NCI-H146 (cell line): ENCODE measurements at regions not wholly inside any gene's neighbourhood (a gene's known extent, or its start where the extent isn't known, plus 50 kb on each side); places are given as distances from the start of the nearest gene placed in this dataset.
"Not testable (repeated sequence)": the region's sequence is repeated elsewhere in the genome, so short reads cannot be mapped to it uniquely, and the experiment has no call there.

Source experiments
- DNase-seq: peaks from one replicate; lab custom pipeline; 2025; lab: John Stamatoyannopoulos, UW

DNA sequence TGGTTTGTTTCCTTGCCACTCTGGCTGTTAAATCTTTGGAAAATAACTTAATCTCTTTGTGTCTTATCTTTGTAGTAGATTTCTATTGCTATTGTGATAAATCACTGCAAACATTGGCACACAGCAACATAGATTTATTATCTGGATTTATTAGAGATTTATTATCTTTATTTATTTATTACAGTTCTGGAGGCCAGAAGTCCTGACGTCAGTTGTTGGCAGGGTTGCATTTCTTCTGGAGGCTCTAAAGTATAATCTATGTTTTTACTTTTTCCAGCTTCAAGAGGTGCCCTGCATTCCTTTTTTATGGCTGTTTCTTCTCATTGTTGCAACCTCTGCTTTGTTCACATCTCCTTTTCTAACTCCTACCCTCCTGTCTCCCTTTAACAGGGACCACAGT lies 542.8 kb downstream of the GRXCR1 start:
- no peak for DNase-seq

DNA sequence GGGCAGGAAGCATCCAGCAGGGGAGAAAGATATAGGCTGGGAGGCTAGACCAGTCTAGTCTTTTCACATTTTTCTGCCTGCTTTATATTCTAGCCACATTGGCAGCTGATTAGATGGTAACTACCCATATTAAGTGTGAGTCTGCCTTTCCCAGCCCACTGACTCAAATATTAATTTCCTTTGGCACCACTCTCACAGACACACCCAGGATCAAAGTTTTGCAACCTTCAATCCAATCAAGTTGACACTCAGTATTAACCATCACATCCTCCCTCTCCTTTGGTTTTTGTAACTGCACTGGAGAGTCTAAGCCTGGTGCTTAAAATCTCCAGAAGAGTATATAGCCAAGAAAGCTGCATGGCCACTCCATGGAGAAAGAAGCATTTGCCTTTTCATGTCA lies 560.4 kb downstream of the GRXCR1 start:
- DNase-seq: no peak

DNA sequence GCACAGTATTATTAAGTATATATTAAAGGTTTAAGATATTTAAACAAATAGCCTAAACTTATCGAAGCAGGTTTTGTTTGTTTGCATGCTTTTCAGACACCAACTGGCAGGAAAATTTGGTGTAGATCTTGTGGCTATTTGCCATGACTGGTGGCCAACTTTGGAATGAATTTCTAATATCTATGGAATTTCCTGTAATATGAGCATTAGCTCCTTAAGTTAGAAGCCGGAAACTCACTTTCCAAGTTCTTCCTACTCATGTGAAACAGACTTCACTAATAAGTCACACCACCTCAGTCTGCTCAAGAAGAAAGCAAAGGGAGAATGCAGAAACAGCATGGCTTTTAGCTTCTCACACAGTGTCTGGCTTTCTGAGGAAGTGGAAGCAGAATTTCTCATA lies 563.9 kb downstream of the GRXCR1 start:
- no peak for DNase-seq

DNA sequence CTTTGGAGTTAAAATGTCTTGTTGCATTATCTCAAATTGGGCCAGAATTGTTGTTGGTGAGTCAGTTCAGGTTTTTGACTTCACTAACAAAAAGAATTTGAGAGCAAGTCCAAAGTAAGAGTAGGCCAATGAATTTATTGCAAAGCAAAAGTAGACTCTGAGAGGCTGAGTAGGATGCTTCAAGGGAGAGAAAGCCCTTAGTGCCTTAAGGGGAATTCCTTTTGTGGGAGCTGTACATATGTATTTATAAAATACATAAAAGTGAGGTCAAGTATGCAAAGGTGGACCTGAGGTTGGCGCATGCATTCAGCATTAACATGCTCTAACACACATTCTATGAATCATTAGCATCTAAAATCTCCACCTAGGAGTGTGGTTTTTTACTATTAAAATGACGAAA lies 565.4 kb downstream of the GRXCR1 start:
- no peak for DNase-seq

DNA sequence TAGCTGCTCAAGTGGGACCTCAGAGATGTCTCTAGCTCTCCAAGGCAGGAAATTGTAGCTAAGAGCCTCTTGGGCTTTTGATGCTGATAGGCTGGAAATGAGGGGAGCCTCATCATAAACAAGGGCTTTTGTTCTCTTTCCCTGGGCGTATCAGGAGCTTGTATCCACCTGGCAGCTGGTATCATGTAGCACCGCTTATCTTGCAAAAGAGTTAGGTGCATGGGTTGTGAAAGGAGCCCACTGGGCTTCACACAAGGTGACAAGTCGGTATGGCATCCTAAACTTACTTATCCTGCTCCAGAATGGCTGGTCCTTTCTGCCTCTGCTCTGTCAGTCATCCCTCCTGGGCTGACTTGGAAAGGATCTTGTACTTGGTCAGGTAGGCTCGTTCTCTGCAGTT lies 565.8 kb downstream of the GRXCR1 start:
- DNase-seq: no peak

DNA sequence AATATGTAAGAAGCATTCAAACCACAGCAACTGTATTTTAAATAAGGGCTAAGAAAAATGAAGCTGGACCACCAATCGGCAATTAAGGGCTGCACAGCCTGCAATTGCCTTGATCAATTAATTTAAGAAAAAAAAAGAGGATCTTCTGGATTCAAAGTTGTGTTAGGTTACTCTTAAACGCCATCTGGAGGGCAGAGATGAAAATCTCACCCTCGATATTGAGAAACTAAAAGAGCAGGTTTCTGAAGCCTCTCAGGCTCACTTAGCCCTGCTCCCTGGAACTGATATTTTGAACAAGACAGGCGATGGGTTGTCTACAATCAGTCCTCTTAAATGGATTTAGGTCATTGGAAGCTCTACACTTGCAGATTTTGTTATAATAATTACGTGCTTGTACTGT lies 579.4 kb downstream of the GRXCR1 start:
- DNase-seq: no peak

DNA sequence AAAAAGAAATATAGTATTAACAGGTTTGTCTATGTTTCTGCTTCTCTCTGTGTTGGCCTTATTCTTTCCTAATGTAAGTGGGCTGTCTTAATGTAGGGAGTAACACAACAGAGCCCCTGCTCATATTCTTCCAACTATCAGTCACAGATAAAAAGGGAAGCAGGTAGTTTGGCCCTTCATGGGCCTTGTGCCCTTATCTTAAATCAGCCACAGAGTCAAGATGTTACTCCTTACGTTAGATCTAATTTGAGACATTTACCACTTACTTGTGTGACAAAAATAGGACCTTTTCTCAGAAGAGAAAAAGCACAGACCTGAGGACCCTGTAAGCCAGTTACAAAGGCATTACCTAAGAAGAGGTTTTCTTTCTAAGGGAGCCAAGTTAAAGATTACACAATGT lies 589.0 kb downstream of the GRXCR1 start:
- no peak for DNase-seq

DNA sequence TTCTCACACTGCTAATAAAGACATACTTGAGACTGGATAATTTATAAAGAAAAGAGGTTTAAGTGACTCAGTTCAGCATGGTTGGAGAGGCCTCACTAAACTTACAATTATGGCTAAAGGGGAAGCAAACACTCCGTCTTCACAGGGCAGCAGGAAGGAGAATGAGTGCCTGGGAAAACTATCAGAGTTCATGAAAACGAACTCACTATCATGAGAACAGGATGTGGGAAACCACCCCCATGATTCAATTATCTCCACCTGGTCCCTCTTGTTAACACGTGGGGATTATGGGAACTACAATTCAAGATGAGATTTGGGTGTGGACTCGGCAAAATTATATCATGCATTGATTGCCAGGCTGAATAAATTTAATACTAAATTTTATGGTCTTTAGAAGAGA lies 592.7 kb downstream of the GRXCR1 start:
- DNase-seq: no peak

DNA sequence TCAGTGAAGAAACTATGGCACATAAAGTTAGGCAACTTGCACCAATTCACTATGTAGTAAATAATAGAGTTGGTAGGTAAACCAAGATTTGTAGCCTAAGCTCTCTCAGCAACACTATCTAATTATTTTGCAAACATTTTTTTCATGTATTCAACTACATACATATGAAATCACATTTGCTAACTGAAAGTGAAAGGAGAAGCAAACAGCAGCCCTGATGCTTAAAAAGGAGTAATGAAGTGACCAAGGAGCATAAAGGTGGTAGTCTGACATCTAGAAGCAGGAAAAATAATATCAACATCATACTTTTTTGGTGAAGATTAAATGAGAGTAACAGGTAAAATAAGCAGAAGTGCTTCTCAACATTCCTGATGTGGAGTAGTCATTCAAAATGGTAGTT lies 603.7 kb downstream of the GRXCR1 start:
- DNase-seq: no peak

DNA sequence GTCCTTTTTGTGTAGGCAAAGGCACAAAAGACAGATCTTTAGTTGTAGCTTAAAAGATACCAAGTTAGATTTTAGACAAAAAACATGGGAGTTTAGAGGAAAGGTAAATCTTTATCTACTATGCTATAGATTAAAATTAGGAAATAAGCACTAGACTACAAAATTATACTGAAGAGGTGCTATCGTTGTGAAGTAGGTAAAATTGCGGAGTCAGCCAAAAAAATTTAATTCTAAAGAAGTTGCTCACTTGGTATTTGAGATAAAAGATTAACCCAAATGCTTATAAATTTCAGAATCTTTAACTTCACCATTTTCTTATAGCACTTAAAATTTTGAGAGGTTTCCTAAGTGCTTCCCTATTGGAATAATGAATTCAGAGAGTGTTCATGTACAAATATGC lies 604.1 kb downstream of the GRXCR1 start:
- DNase-seq: no peak

DNA sequence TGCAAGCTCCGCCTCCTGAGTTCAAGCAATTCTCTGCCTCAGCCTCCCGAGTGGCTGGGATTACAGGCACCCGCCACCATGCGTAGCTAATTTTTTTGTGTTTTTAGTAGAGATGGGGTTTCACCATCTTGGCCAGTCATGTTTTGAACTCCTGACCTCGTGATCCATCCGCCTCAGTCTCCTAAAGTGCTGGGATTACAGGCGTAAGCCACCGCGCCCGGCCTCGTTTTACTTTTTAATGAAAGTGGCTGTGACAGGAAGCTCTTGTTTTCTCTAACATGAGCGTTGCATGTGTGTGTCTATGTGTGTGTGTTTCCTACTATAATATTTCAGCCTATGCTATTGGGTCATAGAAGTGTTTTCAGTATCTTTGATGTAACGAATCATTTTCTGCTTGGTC lies 613.3 kb downstream of the GRXCR1 start:
- DNase-seq: not testable (repeated sequence)

DNA sequence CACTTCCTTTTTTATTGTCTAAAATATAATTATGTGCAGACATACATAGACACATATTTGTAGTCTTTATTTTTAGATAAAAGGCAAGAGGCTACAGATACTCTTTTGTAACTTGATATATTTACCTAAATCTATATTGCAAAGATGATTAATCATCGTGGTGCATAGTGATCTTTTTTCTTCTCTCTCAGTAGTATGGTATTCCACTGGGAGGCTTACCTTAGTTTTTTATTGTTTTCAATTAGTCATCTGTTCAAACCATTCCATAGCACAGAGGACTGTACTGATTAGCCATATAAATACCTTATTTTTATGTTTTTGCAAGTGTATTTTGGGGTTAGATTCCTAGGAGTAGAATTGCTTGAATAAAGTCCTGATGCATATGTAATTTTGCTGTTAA lies 619.7 kb downstream of the GRXCR1 start:
- no peak for DNase-seq

DNA sequence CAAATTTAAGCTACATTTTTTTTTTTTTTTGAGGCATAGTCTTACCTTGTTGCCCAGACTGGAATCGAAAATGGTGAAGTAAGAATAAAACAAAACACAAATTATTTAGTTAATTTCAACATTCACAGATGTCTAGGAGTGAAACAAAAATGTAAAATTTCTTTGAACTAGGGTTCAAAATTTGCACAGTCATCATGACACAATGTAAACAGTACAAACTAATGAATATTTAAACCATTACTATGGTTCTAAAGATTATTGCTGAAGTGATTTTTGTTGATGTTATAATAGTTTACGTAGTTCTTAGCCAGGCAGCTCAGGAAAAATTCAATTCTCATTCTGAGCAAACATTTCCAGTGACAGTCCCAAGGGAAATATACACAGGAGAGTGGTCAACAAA lies 633.1 kb downstream of the GRXCR1 start:
- no peak for DNase-seq

DNA sequence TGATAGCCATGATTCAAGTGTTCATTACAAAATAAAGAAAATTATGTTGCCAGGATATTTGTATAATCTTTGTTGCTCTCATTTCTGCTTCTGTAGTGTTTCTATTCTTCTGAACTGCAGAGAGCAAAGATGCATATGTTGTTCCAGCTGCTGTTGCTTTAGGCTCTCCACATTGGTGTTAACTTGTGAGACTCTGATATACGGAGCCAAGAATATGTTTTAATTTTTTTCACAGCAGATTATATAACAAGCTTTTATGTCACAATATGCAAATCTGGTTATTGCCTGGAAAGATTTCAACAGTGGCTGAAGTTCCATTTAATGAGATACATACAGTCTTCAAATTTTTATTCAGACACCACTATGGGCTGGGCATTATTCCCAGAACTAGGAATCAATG lies 655.0 kb downstream of the GRXCR1 start:
- no peak for DNase-seq

DNA sequence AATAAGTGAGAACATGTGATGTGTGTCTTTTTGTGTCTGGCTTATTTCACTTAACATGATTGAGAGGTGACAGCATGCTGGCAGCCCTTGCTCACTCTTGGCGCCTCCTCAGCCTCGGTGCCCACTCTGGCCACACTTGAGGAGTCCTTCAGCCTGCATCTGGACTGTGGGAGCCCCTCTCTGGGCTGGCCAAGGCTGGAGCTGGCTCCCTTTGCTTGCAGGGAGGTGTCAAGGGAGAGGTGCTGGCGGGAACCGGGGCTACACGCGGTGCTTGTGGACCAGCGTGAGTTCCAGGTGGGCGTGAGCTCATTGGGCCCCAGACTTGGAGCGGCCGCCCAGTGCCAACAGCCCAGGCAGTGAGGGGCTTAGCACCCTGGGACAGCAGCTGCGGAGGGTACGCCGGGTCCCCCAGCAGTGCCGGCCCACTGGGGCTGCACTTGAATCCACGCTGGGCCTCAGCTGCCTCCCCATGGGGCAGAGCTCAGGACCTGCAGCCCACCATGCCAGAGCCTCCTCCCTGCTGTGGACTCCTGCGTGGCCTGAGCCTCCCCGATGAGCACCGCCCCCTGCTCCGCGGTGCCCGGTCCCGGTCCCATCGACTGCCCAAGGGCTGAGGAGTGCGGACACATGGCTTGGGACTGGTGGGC lies 658.6 kb downstream of the GRXCR1 start:
- no peak for DNase-seq

DNA sequence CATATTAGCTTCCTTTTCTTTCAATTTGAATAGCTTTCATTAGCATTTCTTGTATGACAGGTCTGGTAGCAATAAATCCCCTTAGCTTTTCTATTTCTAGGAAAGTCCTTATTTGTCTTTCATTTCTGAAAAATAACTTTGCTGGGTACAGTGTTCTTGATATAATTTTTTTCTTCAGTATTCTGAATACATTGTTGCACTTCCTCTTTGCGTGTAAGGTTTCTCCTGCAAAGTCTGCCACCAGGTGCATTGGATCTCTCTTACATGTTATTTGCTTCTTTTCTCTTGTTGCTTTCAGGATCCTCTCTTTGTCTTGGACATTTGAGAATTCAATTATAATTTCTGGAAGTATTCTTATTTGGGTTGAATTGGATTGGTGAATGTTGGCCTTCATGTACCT lies 663.7 kb downstream of the GRXCR1 start:
- no peak for DNase-seq

DNA sequence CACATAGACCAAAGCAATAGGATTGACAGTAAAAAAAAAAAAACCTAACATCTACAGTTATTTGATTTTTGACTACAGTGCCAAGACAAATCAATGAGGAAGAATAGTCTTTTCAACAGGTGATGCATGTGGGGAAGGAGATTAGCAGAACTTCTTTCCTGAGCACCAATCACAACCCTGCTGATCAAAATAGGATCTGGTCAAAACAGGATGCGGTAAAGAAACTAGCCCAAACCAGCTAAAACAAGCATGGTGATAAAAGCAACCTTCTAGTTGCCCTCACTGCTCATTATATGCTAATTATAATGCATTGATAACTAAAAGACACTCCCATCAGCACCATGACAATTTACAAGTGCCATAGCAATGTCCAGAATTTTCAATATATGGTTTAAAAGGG lies 667.5 kb downstream of the GRXCR1 start:
- no peak for DNase-seq

DNA sequence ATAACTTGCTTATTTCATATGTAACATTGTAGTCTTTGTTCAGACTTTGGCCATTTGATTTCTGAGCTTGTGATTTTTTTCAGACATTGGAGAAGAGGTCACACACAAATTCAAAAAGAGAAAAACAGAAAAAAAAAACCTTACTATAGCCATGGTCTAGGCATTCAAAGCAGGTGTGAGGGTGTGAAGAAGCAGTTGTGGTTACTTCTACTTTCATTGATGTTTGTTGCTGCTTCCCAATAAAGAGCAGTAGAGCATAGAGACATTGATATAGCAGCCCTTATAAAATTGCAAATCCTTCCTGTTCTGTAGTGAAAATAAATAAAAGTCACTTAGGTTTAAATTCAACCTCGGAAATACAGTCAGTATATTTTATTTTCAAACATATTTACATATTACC lies 671.6 kb downstream of the GRXCR1 start:
- DNase-seq: no peak

DNA sequence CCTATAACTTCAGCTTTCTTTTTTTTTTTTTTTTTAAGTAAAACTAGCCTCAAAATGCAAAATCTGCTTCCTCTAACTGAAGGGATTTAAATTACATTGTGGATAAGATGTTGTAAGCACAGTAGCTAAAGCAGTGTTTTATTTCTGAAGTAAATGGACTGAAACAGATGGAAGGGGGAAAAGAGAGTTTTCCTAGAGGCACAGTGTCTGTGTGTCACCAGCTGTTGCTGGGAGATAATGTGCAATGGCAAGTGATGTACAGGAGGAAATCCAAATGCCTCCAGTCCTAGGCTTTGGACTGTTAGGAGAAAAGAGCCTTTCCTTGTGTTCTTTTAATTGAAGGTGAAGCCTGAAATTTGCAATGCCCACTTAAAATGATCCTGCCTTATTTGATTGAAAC lies 672.1 kb downstream of the GRXCR1 start:
- DNase-seq: no peak

DNA sequence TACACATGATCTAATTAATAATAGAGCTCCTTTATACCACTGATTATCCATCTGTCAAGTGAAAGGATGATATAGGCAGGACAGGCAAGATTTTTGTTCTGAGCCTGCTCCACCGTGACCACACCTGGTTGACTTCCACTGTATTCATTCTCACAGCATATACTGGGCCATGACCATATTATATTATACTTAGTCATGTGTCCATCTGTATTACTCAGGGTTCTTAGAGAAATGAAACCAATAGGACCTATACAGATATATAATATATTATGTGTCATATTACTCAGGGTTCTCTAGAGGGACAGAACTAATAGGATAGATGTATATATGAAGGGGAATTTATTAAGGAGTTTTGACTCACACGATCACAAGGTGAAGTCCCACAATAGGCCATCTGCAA lies 675.1 kb downstream of the GRXCR1 start:
- no peak for DNase-seq

DNA sequence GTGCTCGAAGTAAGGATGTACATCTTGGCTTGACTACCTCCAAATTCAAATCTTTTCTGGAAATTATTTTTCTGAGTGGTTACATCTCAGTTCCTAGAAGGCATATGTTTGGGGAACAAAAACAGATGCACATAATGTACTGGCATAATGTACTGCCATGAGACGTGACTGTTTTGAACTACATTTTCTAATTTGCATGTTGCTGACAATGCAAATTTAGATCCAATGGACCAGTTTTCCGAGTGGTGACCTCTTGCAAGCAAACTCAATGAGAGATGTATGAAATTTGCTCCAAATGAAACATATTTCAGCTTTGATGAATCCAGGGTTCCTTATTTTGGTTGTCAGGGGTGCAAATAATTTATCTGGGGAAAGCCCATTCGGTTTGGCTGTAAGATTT lies 694.3 kb downstream of the GRXCR1 start:
- no peak for DNase-seq

DNA sequence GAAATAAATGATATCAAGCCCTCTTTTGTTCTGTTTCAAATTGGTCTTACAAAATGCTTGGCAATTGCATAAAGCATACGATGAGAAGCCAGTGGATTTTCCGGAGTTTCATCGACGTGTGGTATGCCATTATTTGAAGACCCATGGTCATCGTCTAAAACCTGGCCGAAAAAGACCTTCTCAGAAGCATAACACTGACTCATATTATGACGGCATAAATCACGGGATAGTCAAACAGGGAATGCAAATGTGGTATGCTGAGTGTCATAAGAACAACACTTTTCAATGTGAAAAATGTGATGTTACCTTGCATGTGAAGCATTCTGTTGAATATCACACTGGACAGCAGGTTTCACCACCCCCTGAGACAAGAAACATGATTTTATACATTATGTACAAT lies 695.2 kb downstream of the GRXCR1 start:
- no peak for DNase-seq

DNA sequence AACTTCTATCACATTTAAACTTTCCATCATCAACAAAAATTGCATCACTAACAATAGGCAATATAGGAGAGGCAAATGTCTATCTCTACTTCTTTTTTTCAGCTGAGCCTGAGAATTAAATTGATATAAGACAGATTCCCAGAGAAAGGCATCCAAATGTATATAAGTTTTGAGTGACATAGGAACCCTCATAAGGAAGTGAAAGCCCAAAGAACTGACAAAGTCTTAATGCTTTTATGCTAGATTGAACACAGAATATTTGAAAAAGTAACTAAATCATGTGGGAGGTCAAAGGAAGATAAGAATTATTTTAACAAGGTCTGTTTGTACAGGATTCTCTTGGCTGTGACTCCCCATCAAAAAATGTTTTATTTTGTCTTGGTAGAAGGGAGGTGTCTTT lies 714.9 kb downstream of the GRXCR1 start:
- no peak for DNase-seq

DNA sequence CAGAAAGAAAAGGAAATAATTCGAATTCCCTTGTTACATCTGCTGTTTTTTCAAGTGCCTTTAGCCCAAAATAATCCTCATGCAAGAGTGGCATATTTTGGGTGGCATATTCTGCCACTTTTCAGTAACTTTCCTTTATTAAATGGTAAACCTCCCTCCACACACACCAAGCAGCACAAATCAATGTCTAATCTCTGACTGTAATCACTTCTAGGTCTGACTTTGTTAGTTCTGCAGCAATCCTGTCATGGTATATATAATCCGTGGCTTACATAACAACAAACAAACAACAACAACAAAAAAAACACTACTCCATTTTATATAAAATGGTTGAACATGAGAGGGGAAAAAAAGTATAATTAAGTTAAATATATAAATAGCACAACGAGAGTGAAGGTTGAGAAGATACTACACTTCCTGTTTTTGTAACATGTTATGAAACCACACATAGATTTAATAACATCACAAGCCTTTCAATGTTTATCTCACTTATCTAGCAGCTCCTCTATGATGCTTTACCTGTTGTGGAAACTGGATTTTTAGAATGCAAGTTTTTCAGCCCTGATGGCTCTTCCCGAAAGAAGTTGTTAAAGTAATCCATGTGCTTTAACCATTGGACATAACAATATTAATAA lies 715.4 kb downstream of the GRXCR1 start:
- DNase-seq: no peak
